B cell (primary cell): ENCODE measurements at regions not wholly inside any gene's neighbourhood (a gene's known extent, or its start where the extent isn't known, plus 50 kb on each side); places are given as distances from the start of the nearest gene placed in this dataset.

Source experiments
- ATAC-seq: fragments of 200-7000 bp; cut with Tn5 transposase; one replicate; pipeline ENCODE4 v1.10.0; 2021; ENCODE audit warnings: low read depth, mild to moderate bottlenecking, moderate number of reproducible peaks, moderate library complexity
- CTCF ChIA-PET: fragments of 350-600 bp; sonication (Branson Sonifier 250); formaldehyde crosslinking; loops from one replicate; lab custom pipeline; 2021; ENCODE audit warnings: antibody characterized with exemption, inconsistent platforms; lab: Charles Lee
- POLR2A ChIA-PET: fragments of 350-600 bp; sonication (Branson Sonifier 250); formaldehyde crosslinking; loops from one replicate; lab custom pipeline; 2021; ENCODE audit warnings: antibody characterized with exemption; lab: Charles Lee
- DNase-seq: peaks from one replicate; pipeline ENCODE4 v3.0.0; 2013
- H2AFZ ChIP-seq: 2 replicates; pipeline ENCODE4 v1.6.1; 2012; ENCODE audit warnings: mild to moderate bottlenecking, low read depth, low read length; ENCODE audit not compliant: insufficient read depth, poor library complexity, severe bottlenecking
- H3K27ac ChIP-seq, 2 donors: 1 replicate in 1 of 2; 2 replicates in 1 of 2; pipeline ENCODE4 v1.5.1; 2012 to 2013; ENCODE audit warnings: low read length in 2 of 2, mild to moderate bottlenecking in 2 of 2, moderate library complexity in 1 of 2
- H3K27me3 ChIP-seq, 4 experiments: fragments of 200-600 bp in 1 of 4; sonication (generic) in 1 of 4; replicated peaks in 1 of 4; 1 replicate in 2 of 4; 2 replicates in 2 of 4; pipeline versions ENCODE4 v1.6.1 to v1.7.0; 2013 to 2016; ENCODE audit warnings: low read length in 3 of 4, mild to moderate bottlenecking in 2 of 4, mixed read lengths in 1 of 4, moderate library complexity in 1 of 4; ENCODE audit not compliant: insufficient read depth in 4 of 4, control insufficient read depth in 3 of 4; ENCODE audit errors: control extremely low read depth in 1 of 4
- H3K36me3 ChIP-seq, 2 experiments: replicated peaks in 1 of 2; 1 replicate in 1 of 2; 2 replicates in 1 of 2; pipeline versions ENCODE4 v1.6.1 to v1.7.1; 2013; ENCODE audit warnings: low read length in 1 of 2; ENCODE audit not compliant: insufficient read depth in 2 of 2, control insufficient read depth in 1 of 2; ENCODE audit errors: control extremely low read depth in 1 of 2, extremely low read depth in 1 of 2
- H3K4me1 ChIP-seq, 2 donors: fragments of 200-600 bp in 1 of 2; sonication (generic) in 1 of 2; 1 replicate in 1 of 2; 2 replicates in 1 of 2; pipeline versions ENCODE4 v1.5.1 to v1.6.1; 2013 to 2017; ENCODE audit warnings: low read length in 2 of 2; ENCODE audit not compliant: control insufficient read depth in 2 of 2, insufficient read depth in 2 of 2
- H3K4me2 ChIP-seq: replicated peaks from 2 replicates; pipeline ENCODE3; 2012; ENCODE audit warnings: mild to moderate bottlenecking, low read depth, low read length; ENCODE audit not compliant: poor library complexity, severe bottlenecking
- H3K4me3 ChIP-seq, 5 experiments: fragments of 200-600 bp in 1 of 5; sonication (generic) in 1 of 5; 1 replicate in 3 of 5; 2 replicates in 2 of 5; pipeline versions ENCODE4 v1.5.1 to v1.7.0; 2011 to 2016; ENCODE audit warnings: low read length in 4 of 5, mild to moderate bottlenecking in 4 of 5, low read depth in 2 of 5, control low read depth in 1 of 5, moderate library complexity in 1 of 5; ENCODE audit not compliant: insufficient read depth in 1 of 5; ENCODE audit errors: control extremely low read depth in 1 of 5, extremely low read depth in 1 of 5
- H3K79me2 ChIP-seq: fragments of 200-600 bp; sonication (generic); one replicate; pipeline ENCODE4 v1.6.0; 2016; ENCODE audit warnings: low read length; ENCODE audit not compliant: control insufficient read depth, insufficient read depth
- H3K9ac ChIP-seq: fragments of 200-600 bp; sonication (generic); 2 replicates; pipeline ENCODE4 v1.6.1; 2017; ENCODE audit warnings: mild to moderate bottlenecking, low read length, moderate library complexity
- H3K9me3 ChIP-seq, 3 donors: one replicate each; pipeline versions ENCODE4 v1.6.1 to v1.7.1; 2013; ENCODE audit warnings: low read length in 2 of 3; ENCODE audit not compliant: control insufficient read depth in 2 of 3, insufficient read depth in 1 of 3; ENCODE audit errors: control extremely low read depth in 1 of 3
- H4K20me1 ChIP-seq: 2 replicates; pipeline ENCODE4 v1.6.0; 2012; ENCODE audit warnings: mild to moderate bottlenecking, low read length; ENCODE audit not compliant: insufficient read depth, control insufficient read depth, poor library complexity, severe bottlenecking
- H3K27ac Mint-ChIP-seq: one replicate; pipeline ENCODE4 v1.8.0; 2021; ENCODE audit warnings: mixed read lengths
- H3K27me3 Mint-ChIP-seq: one replicate; pipeline ENCODE4 v1.8.0; 2021; ENCODE audit warnings: mixed read lengths
- H3K4me1 Mint-ChIP-seq: one replicate; pipeline ENCODE4 v1.8.0; 2021; ENCODE audit warnings: mixed read lengths
- H3K4me3 Mint-ChIP-seq: one replicate; pipeline ENCODE4 v1.8.0; 2021; ENCODE audit warnings: mixed read lengths
- H3K9me3 Mint-ChIP-seq: one replicate; pipeline ENCODE4 v1.8.0; 2022; ENCODE audit warnings: mixed read lengths; ENCODE audit not compliant: insufficient read depth
- CTCF ChIP-seq: fragments of 200-600 bp; IDR thresholded peaks from one replicate; pipeline ENCODE4 v1.8.0; 2022; ENCODE audit warnings: antibody characterized with exemption, mild to moderate bottlenecking
- EZH2 ChIP-seq: IDR thresholded peaks from 2 replicates; pipeline ENCODE4 v1.6.1; 2012; ENCODE audit warnings: borderline replicate concordance, low read depth, mild to moderate bottlenecking, moderate library complexity, low read length; ENCODE audit not compliant: insufficient read depth, poor library complexity, severe bottlenecking
- WGBS: methylation state at CpG from one replicate; pipeline ENCODE4 v1.1.5; 2013; ENCODE audit warnings: missing lambda C conversion rate; ENCODE audit not compliant: insufficient coverage; 5-methylcytosine and 5-hydroxymethylcytosine counted together
- intact Hi-C: fragments of 100-400 bp; cut with micrococcal nuclease; formaldehyde crosslinking; loops from one replicate; pipeline ENCODE4 v1.10.0; 2022

GRCh38 chr4:53680168-53680567 lies 88.9 kb upstream of the LNX1 start:
- Mint-ChIP-seq H3K4me3 (no peak overlapping the region), H3K27me3 (peaks cover 23% of the 10 kb centered on the region), H3K27ac (no peak overlapping the region), H3K9me3 (no peaks in the 10 kb centered on the region), H3K4me1 (no peaks in the 10 kb centered on the region)
- POLR2A ChIA-PET = no interaction called here
- Histone ChIP-seq H3K27me3 (peaks cover 0 to 3% (median 0%) of the 10 kb centered on the region in 4 experiments), H3K27ac (no peak overlapping the region), H4K20me1 (no peaks in the 10 kb centered on the region), H3K4me2 (no peak overlapping the region), H2AFZ (no peak overlapping the region), H3K9ac (no peak overlapping the region), H3K9me3 (no peaks in the 10 kb centered on the region), H3K36me3 (no peaks in the 10 kb centered on the region), H3K4me1 (no peaks in the 10 kb centered on the region), H3K4me3 (no peak overlapping the region), H3K79me2 (no peaks in the 10 kb centered on the region)
- ATAC-seq = no peak
- intact Hi-C loops = no loop called here
- 97% methylated on average over 2 of the region's 2 CpGs for WGBS
- CTCF ChIA-PET = no interaction called here
- TF ChIP-seq EZH2 = no peak
- no peak for TF ChIP-seq CTCF
- DNase-seq = no peak

GRCh38 chr4:53676402-53676871 lies 85.2 kb upstream of the LNX1 start:
- Mint-ChIP-seq H3K27ac (no peak overlapping the region), H3K27me3 (peaks cover 12% of the 10 kb centered on the region), H3K9me3 (no peaks in the 10 kb centered on the region), H3K4me3 (no peak overlapping the region), H3K4me1 (no peaks in the 10 kb centered on the region)
- H3K4me2 ChIP-seq = no peak overlapping the region
- no peaks in the 10 kb centered on the region for H4K20me1 ChIP-seq
- DNase-seq (no peak), ATAC-seq (no peak)
- ChIA-PET CTCF (no interaction called here), POLR2A (no interaction called here)
- WGBS = 63% methylated on average over 1 of the region's 1 CpG
- no peak overlapping the region for H3K4me3 ChIP-seq
- TF ChIP-seq EZH2 (no peak), CTCF (no peak)
- no peak overlapping the region for H3K9ac ChIP-seq
- H3K4me1 ChIP-seq = no peaks in the 10 kb centered on the region
- H3K27me3 ChIP-seq = no peaks in the 10 kb centered on the region
- H3K79me2 ChIP-seq = no peaks in the 10 kb centered on the region
- intact Hi-C loops = no loop called here
- no peaks in the 10 kb centered on the region for H3K36me3 ChIP-seq
- no peak overlapping the region for H3K27ac ChIP-seq
- H2AFZ ChIP-seq = no peak overlapping the region
- H3K9me3 ChIP-seq = no peaks in the 10 kb centered on the region
